ENCODE measurements at regions not wholly inside any gene's neighbourhood (a gene's known extent, or its start where the extent isn't known, plus 50 kb on each side); places are given as distances from the start of the nearest gene placed in this dataset.

- no TSS peak for BruUV-seq (replicated peaks)
- no peaks in the 10 kb centered on the region for H3K36me3 ChIP-seq (ENCODE audit: insufficient read depth, low read length, poor library complexity, severe bottlenecking)
- DNase-seq (ENCODE audit: low spot score), result no peak
- POLR2A ChIA-PET (ENCODE audit: low non-redundant PET), result no interaction called here
- no peaks in the 10 kb centered on the region for H3K4me1 ChIP-seq (ENCODE audit: insufficient read depth, low read length, poor library complexity, severe bottlenecking)
- TF ChIP-seq EZH2 (IDR thresholded peaks at IDR 0.05; ENCODE audit: borderline replicate concordance, low read depth, low read length, poor library complexity, severe bottlenecking) (no peak), CTCF (conservative IDR thresholded peaks at IDR 0.05; ENCODE audit: low read depth, low read length) (no peak)
- intact Hi-C loops (cut with micrococcal nuclease; ENCODE audit: unreplicated experiment), result no loop called here
- no peaks in the 10 kb centered on the region for H3K27me3 ChIP-seq (replicated peaks; ENCODE audit: insufficient read depth, low read depth, low read length, poor library complexity)
- no peak overlapping the region for H3K4me3 ChIP-seq (ENCODE audit: low read depth, low read length, poor library complexity, severe bottlenecking)
- H3K9me3 ChIP-seq (ENCODE audit: low read depth, low read length, poor library complexity, severe bottlenecking), result no peaks in the 10 kb centered on the region
- CTCF ChIA-PET, result no interaction called here
- H3K27ac ChIP-seq (ENCODE audit: low read depth, low read length, poor library complexity, severe bottlenecking), result no peak overlapping the region
These were observed 298.6 kb upstream of the SLC30A5 start for GRCh38 chr5:68795190-68795589.

- no peaks in the 10 kb centered on the region for H3K4me1 ChIP-seq (ENCODE audit: insufficient read depth, low read length, poor library complexity, severe bottlenecking)
- H3K27me3 ChIP-seq (replicated peaks; ENCODE audit: insufficient read depth, low read depth, low read length, poor library complexity), result no peaks in the 10 kb centered on the region
- no peaks in the 10 kb centered on the region for H3K36me3 ChIP-seq (ENCODE audit: insufficient read depth, low read length, poor library complexity, severe bottlenecking)
- intact Hi-C loops (cut with micrococcal nuclease; ENCODE audit: unreplicated experiment), result no loop called here
- no peak for DNase-seq (ENCODE audit: low spot score)
- no peaks in the 10 kb centered on the region for H3K9me3 ChIP-seq (ENCODE audit: low read depth, low read length, poor library complexity, severe bottlenecking)
- TF ChIP-seq EZH2 (IDR thresholded peaks at IDR 0.05; ENCODE audit: borderline replicate concordance, low read depth, low read length, poor library complexity, severe bottlenecking) (no peak), CTCF (conservative IDR thresholded peaks at IDR 0.05; ENCODE audit: low read depth, low read length) (no peak)
- ChIA-PET CTCF (no interaction called here), POLR2A (ENCODE audit: low non-redundant PET) (no interaction called here)
- H3K4me3 ChIP-seq (ENCODE audit: low read depth, low read length, poor library complexity, severe bottlenecking), result no peak overlapping the region
- H3K27ac ChIP-seq (ENCODE audit: low read depth, low read length, poor library complexity, severe bottlenecking), result no peak overlapping the region
- BruUV-seq (replicated peaks), result no TSS peak
These were observed 294.7 kb upstream of the SLC30A5 start for GRCh38 chr5:68798877-68799843.

GRCh38 chr5:68802430-68802829 is 291.4 kb upstream of the SLC30A5 start:
- no peak overlapping the region for H3K27ac ChIP-seq (ENCODE audit: low read depth, low read length, poor library complexity, severe bottlenecking)
- intact Hi-C loops (cut with micrococcal nuclease; ENCODE audit: unreplicated experiment), result loop anchor here (10.0 kb wide), 1 partner anchor 62 kb away; no protein-coding TSS in a partner anchor
- no peak for TF ChIP-seq CTCF (conservative IDR thresholded peaks at IDR 0.05; ENCODE audit: low read depth, low read length)
- no peak for TF ChIP-seq EZH2 (IDR thresholded peaks at IDR 0.05; ENCODE audit: borderline replicate concordance, low read depth, low read length, poor library complexity, severe bottlenecking)
- no peak for DNase-seq (ENCODE audit: low spot score)
- no TSS peak for BruUV-seq (replicated peaks)
- H3K9me3 ChIP-seq (ENCODE audit: low read depth, low read length, poor library complexity, severe bottlenecking), result no peaks in the 10 kb centered on the region
- ChIA-PET POLR2A (ENCODE audit: low non-redundant PET) (no interaction called here), CTCF (no interaction called here)
- no peak overlapping the region for H3K4me3 ChIP-seq (ENCODE audit: low read depth, low read length, poor library complexity, severe bottlenecking)
- H3K27me3 ChIP-seq (replicated peaks; ENCODE audit: insufficient read depth, low read depth, low read length, poor library complexity), result no peaks in the 10 kb centered on the region
- H3K36me3 ChIP-seq (ENCODE audit: insufficient read depth, low read length, poor library complexity, severe bottlenecking), result no peaks in the 10 kb centered on the region
- no peaks in the 10 kb centered on the region for H3K4me1 ChIP-seq (ENCODE audit: insufficient read depth, low read length, poor library complexity, severe bottlenecking)

All from A673 (cell line).